Right atrium auricular region (tissue), 2 donors: ENCODE measurements at regions not wholly inside any gene's neighbourhood (a gene's known extent, or its start where the extent isn't known, plus 50 kb on each side); places are given as distances from the start of the nearest gene placed in this dataset.

Experiments
- DNase-seq: peaks from one replicate; pipeline ENCODE4 v3.0.0-alpha.2; 2019; ENCODE audit warnings: low spot score
- H3K27ac ChIP-seq, 2 donors: fragments of 200-600 bp; sonication (generic); 1 replicate in 1 of 2; 2 replicates in 1 of 2; pipeline ENCODE4 v1.5.1; 2016 to 2019
- H3K27me3 ChIP-seq, 2 donors: fragments of 200-600 bp; sonication (generic); one replicate each; pipeline versions ENCODE4 v1.5.1 to v1.6.0; 2017 to 2019
- H3K36me3 ChIP-seq: fragments of 200-600 bp; sonication (generic); one replicate; pipeline ENCODE4 v1.5.1; 2016
- H3K4me1 ChIP-seq, 2 donors: fragments of 200-600 bp; sonication (generic); one replicate each; pipeline versions ENCODE4 v1.5.1 to v1.6.0; 2017 to 2019
- H3K4me3 ChIP-seq, 2 donors: fragments of 200-600 bp; sonication (generic); 1 replicate in 1 of 2; 2 replicates in 1 of 2; pipeline ENCODE4 v1.5.1; 2017 to 2019; ENCODE audit warnings: mild to moderate bottlenecking in 1 of 2, moderate library complexity in 1 of 2
- H3K9me3 ChIP-seq, 2 donors: fragments of 200-600 bp; sonication (generic); one replicate each; pipeline ENCODE4 v1.5.1; 2019
- CTCF ChIP-seq, 2 donors: fragments of 200-600 bp; sonication (generic); IDR thresholded peaks; one replicate each; pipeline ENCODE4 v1.5.1; 2019; ENCODE audit warnings: antibody characterized with exemption in 2 of 2

DNA sequence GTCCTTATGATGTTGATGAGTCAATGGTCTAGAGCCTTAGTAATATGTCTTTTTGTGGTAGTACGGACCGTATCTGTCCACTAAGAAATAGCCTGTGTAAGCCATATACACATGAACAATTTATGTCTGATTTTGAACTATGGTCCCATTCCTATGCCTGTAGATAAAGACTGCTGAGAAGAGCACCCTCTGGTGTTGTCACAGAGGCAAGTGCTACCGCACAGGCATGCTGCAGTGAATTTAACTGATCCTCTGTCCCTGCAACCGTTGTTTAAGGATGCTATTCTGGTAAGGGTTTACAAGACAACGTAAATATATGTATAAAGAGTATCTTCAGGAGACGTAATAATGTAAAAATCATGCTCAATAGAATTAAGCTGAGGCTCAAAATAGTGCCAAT, 170.7 kb downstream of the UBE3A start:
- no peaks in the 10 kb centered on the region for H3K4me1 ChIP-seq

More for the DNA sequence above, 170.7 kb downstream of the UBE3A start:
- TF ChIP-seq CTCF (IDR thresholded peaks at IDR 0.05), result no peak
- H3K9me3 ChIP-seq, result no peaks in the 10 kb centered on the region
- DNase-seq, result no peak
- H3K36me3 ChIP-seq, result no peaks in the 10 kb centered on the region
- no peak overlapping the region for H3K27ac ChIP-seq
- no peak overlapping the region for H3K4me3 ChIP-seq
- H3K27me3 ChIP-seq, result no peaks in the 10 kb centered on the region
